T-helper 2 cell treated with Interferon-gamma antibody and Interleukin-4, amounts not matched to agents 100 ng/mL and 5 ng/mL, for 36 hours (primary cell): ENCODE measurements at regions not wholly inside any gene's neighbourhood (a gene's known extent, or its start where the extent isn't known, plus 50 kb on each side); places are given as distances from the start of the nearest gene placed in this dataset.

Experiments used
- intact Hi-C: fragments of 100-400 bp; cut with micrococcal nuclease; formaldehyde crosslinking; loops from one replicate; pipeline ENCODE4 v1.15.1; 2023

DNA sequence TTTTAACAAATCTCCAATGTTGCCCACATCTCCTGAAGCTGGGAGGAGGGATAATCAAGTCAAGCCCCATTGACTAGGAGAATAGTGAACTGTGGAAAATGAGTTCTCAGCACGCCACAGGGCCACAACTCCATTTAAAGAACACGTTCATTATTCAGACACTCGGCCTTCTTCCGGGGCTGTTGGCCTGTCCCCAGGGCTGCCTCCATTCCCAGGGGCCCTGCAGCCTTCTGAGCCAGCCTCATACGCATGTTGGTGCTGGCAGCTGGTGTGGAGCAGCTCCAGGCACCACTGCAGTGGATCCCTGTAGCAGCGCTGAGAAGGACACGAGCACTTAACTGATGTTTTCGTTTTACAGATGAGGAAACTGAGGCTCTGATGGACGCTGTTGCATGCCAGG, 87.5 kb upstream of the RCN1 start:
- intact Hi-C loops, result no loop called here

GRCh38 chr11:32002311-32002710, 88.6 kb upstream of the RCN1 start:
- intact Hi-C loops, result no loop called here

- intact Hi-C loops, result no loop called here
Observed at GRCh38 chr11:31997955-31998354, 92.9 kb upstream of the RCN1 start.

GRCh38 chr11:31996159-31996881, 94.6 kb upstream of the RCN1 start:
- intact Hi-C loops, result no loop called here

GRCh38 chr11:31995525-31996094, 95.3 kb upstream of the RCN1 start:
- intact Hi-C loops, result no loop called here

DNA sequence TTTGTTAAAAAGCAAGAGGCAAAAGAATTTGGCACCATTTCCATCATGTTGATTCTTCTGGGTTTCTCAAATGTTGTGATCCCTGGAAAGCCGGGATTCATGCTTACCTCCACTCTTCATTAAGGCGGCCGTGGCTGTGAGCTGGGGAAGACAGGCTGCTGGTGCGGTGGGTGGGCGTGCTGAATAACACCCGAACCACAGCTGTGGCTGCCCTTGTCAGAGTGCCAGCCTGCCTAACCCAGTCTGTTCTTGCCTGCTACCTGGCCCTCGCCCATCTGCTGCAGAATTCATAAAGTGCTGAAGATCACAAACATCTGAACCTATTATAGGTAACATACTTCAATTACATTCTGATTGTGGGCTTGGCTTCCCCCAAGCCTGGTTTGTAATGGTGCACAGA, 95.8 kb upstream of the RCN1 start:
- intact Hi-C loops, result no loop called here

DNA sequence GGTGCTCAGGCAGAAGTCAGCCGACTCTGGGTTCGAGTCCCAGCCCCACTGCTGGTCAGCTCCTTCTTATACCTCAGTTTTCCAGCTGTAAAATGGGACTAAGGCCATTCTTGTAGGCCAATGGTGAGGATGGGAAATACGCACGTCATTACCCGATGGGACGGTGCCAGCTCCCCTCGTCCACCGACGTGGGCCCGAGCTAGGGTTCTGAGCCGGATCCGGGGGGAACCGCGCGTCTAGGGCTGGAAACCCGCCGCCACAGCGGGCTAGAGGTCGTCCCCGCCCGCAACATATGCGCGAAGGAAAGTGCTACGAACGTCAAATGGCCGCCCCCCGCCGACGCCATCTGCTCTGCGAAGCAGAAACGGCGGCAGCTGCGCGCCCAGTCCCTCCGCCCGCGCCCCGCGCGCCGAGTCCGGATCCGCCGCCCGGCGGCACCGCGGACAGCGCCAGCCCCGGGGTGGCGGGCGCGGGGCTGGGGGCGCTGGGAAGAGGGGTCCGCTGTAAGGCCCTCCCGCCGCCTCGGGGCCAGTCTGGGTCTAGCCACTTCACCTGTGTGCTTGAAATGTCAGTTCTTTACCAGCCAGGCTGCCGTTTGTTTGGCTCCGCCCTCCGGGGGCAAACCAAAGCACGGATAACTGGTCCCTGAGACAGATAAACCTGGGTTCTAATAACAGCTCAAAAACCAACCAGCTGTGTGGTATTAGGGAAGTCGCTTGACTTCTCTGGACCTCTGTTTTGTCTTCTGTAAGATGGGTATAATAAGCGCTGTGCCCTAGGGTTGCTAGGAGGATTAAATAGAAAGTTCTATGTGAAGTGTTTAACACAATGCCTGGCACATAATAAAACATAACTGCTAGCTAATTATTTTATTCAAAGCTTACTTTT, 103.5 kb upstream of the RCN1 start:
- intact Hi-C loops, result no loop called here

GRCh38 chr11:31986201-31986889, 104.5 kb upstream of the RCN1 start:
- intact Hi-C loops, result no loop called here

DNA sequence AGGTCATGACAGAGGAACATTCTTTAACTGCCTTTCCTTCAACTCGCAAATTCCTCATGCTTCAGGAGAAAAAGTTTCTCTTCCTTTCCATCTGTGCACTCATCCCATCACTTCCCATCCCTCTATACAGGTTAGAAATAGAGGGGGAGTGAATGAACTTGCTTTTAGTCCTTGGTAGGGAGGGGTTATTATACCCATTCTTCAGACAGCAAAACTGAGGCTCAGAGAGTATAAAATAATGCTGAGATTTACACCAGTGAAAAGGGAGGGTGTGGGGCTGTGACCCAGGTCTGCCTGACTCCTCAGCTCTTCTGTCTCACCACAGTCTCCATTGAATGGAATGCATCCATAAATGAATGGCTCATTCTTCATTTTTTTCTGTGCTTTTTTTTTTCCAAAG, 109.4 kb upstream of the RCN1 start:
- intact Hi-C loops, result no loop called here

GRCh38 chr11:31977343-31977742, 113.5 kb upstream of the RCN1 start:
- intact Hi-C loops, result no loop called here

DNA sequence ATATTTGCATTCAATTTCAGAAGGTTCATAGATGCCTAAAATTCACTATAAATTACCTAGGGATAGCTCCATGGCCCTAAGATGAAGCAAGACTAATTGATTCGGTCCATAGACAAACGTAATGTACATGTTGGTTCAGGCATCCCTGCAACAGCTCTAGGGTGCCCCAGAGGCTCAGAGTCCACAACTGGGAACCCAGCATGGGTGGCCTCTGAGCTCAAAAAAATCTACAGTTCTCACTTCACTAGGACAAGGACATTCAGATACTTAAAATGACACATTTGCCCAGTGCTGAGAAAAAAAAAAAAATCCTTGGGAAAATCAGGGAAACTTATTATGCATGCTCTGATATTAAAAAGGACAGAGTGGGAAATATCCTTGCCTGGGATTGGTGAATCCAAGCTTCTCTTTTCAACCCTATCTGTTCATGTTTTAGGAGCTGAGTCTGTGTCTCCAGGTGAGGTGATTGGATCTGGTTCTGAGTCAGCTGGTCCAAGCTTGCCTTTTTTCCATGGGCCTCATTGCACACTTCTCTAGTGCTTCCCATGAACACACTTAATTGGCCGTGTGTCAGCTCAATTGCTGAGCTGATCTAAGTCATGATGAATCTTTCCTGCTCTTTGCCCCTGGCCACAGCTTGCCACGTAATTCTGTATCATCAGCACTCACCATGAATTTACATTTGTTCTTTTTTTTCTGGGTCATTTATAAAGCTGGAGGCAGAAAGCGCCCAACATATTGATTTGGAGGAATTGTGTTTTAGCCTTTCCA, 116.3 kb upstream of the RCN1 start:
- intact Hi-C loops, result no loop called here

DNA sequence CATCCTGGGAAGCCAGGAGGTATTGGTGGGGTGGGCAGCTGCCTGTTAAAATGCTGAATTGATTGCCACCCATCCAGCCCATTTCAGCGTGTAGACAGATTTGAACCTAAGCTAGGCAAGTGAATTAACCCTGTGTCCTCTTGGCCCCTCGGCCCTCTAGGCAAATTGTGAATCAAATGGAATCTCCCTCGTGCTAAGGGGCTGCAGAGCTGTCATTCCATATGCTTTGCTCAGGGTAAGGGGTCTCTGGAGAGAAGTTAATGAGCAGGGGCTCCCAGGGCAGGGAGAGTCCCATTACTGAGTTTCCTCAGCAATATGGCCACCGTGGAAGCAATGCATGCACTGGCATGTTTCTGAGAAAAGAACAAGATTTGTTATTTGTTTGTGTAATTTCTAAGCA, 117.7 kb upstream of the RCN1 start:
- intact Hi-C loops, result no loop called here

DNA sequence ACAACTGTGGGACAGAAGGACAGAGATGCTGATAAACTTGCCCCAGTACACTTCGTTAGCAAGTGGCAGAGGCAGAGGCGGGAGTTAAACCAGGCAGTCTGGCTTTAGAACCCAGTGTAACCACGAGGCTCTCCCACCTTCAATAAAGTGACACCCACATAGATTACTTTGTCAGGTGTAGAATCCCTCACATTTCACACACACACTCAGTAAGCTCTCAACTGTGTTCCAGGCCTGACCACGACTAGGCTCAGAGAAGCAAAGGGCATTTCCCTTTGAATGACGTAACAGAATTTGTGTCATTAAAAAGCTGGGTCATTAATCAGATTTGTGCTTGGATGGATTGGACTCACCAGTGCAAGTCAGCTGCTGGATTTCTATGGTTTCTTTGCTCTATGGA, 118.3 kb upstream of the RCN1 start:
- intact Hi-C loops, result no loop called here

GRCh38 chr11:31969359-31969702, 121.5 kb upstream of the RCN1 start:
- intact Hi-C loops, result no loop called here

- intact Hi-C loops, result no loop called here
Observed at GRCh38 chr11:31968461-31969358, 122.2 kb upstream of the RCN1 start.

- intact Hi-C loops, result no loop called here
Observed at GRCh38 chr11:31967404-31968130, 123.3 kb upstream of the RCN1 start.

- intact Hi-C loops, result no loop called here
Observed at GRCh38 chr11:31966846-31967245, 124.0 kb upstream of the RCN1 start.

DNA sequence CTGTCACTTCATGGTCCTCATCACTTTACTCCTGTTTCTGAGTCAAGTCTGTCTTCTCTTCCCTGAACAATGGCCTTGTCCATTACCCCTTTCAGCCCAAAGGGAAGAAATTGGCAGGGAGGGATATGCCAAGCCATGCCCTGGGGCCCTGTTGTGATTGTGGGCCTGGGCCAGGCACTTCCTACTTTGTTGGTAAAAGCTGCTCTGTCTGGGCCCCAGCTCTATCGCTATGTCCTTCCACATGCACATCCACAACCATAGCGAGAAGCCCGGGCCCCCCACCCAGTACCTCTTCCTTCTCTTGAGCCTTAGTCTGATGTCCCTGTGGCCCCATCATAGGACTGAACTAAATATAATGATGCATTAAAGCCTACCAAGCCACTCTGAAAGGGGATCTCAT, 126.7 kb upstream of the RCN1 start:
- intact Hi-C loops, result no loop called here

DNA sequence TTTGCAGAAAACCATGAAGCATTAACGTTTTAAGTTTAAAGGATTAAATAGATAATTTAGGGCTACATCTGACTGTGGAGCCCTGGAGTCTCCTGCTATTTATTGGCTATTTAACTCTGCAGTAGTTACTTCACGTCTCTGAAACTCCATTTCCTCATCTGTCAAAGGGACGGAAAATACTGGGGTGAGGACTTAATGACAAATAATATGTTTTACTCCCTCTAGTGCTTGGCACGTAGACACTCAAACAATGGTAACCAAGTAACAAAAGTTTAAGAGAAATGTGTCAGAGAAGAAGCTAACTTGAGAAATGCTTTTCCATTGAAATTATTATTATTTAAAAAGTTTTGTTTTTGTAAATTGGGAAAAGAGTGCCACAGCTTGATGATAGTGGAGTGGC, 130.7 kb upstream of the RCN1 start:
- intact Hi-C loops, result no loop called here
